ENCODE measurements at regions not wholly inside any gene's neighbourhood (a gene's known extent, or its start where the extent isn't known, plus 50 kb on each side); places are given as distances from the start of the nearest gene placed in this dataset.
A peak's percentile ranks its signal among the peaks of the same experiment; 100 is the strongest.

- no peaks in the 10 kb centered on the region for H3K36me3 ChIP-seq (ENCODE audit: insufficient read depth, low read depth, low read length)
- no peak overlapping the region for H3K4me3 ChIP-seq (ENCODE audit: low read length)
- no peaks in the 10 kb centered on the region for H3K9me3 ChIP-seq (ENCODE audit: insufficient read depth, low read depth, low read length)
- no peak overlapping the region for H3K27ac ChIP-seq (ENCODE audit: low read length)
- H3K27me3 ChIP-seq (ENCODE audit: insufficient read depth, low read length) = no peaks in the 10 kb centered on the region
- H3K9ac ChIP-seq (ENCODE audit: low read depth, low read length) = no peak overlapping the region
- H3K4me1 ChIP-seq (ENCODE audit: insufficient read depth, low read length) = no peaks in the 10 kb centered on the region
These were observed 130.9 kb upstream of the PRNP start for GRCh38 chr20:4555188-4555890.

- no peaks in the 10 kb centered on the region for H3K9me3 ChIP-seq (ENCODE audit: insufficient read depth, low read depth, low read length)
- no peaks in the 10 kb centered on the region for H3K27me3 ChIP-seq (ENCODE audit: insufficient read depth, low read length)
- no peak overlapping the region for H3K9ac ChIP-seq (ENCODE audit: low read depth, low read length)
- H3K36me3 ChIP-seq (ENCODE audit: insufficient read depth, low read depth, low read length) = no peaks in the 10 kb centered on the region
- H3K4me3 ChIP-seq (ENCODE audit: low read length) = no peak overlapping the region
- no peaks in the 10 kb centered on the region for H3K4me1 ChIP-seq (ENCODE audit: insufficient read depth, low read length)
- no peak overlapping the region for H3K27ac ChIP-seq (ENCODE audit: low read length)
These were observed 131.9 kb upstream of the PRNP start for GRCh38 chr20:4554346-4554745.

GRCh38 chr20:4552075-4552640 lies 134.1 kb upstream of the PRNP start:
- H3K9ac ChIP-seq (ENCODE audit: low read depth, low read length) = no peak overlapping the region

GRCh38 chr20:4550740-4551139 lies 135.5 kb upstream of the PRNP start:
- no peaks in the 10 kb centered on the region for H3K36me3 ChIP-seq (ENCODE audit: insufficient read depth, low read depth, low read length)
- no peak overlapping the region for H3K27ac ChIP-seq (ENCODE audit: low read length)
- H3K4me3 ChIP-seq (ENCODE audit: low read length) = no peak overlapping the region
- no peak overlapping the region for H3K9ac ChIP-seq (ENCODE audit: low read depth, low read length)
- H3K9me3 ChIP-seq (ENCODE audit: insufficient read depth, low read depth, low read length) = no peaks in the 10 kb centered on the region
- H3K27me3 ChIP-seq (ENCODE audit: insufficient read depth, low read length) = no peaks in the 10 kb centered on the region
- H3K4me1 ChIP-seq (ENCODE audit: insufficient read depth, low read length) = peaks cover 16% of the 10 kb centered on the region

More at GRCh38 chr20:4552075-4552640, 134.1 kb upstream of the PRNP start:
- no peaks in the 10 kb centered on the region for H3K9me3 ChIP-seq (ENCODE audit: insufficient read depth, low read depth, low read length)
- no peak overlapping the region for H3K27ac ChIP-seq (ENCODE audit: low read length)
- H3K4me3 ChIP-seq (ENCODE audit: low read length) = no peak overlapping the region
- no peaks in the 10 kb centered on the region for H3K27me3 ChIP-seq (ENCODE audit: insufficient read depth, low read length)
- H3K36me3 ChIP-seq (ENCODE audit: insufficient read depth, low read depth, low read length) = no peaks in the 10 kb centered on the region
- H3K4me1 ChIP-seq (ENCODE audit: insufficient read depth, low read length) = peaks cover 2% of the 10 kb centered on the region; the same call in 1 of the 2 replicates

GRCh38 chr20:4549711-4550259 lies 136.5 kb upstream of the PRNP start:
- H3K9me3 ChIP-seq (ENCODE audit: insufficient read depth, low read depth, low read length) = no peaks in the 10 kb centered on the region
- H3K27me3 ChIP-seq (ENCODE audit: insufficient read depth, low read length) = no peaks in the 10 kb centered on the region
- no peaks in the 10 kb centered on the region for H3K36me3 ChIP-seq (ENCODE audit: insufficient read depth, low read depth, low read length)
- H3K27ac ChIP-seq (ENCODE audit: low read length) = no peak overlapping the region
- H3K4me1 ChIP-seq (ENCODE audit: insufficient read depth, low read length) = peaks cover 18% of the 10 kb centered on the region
- H3K9ac ChIP-seq (ENCODE audit: low read depth, low read length) = no peak overlapping the region
- H3K4me3 ChIP-seq (ENCODE audit: low read length) = no peak overlapping the region

- no peak overlapping the region for H3K4me3 ChIP-seq (ENCODE audit: low read length)
- H3K9ac ChIP-seq (ENCODE audit: low read depth, low read length) = no peak overlapping the region
- H3K36me3 ChIP-seq (ENCODE audit: insufficient read depth, low read depth, low read length) = no peaks in the 10 kb centered on the region
- peaks cover 18% of the 10 kb centered on the region for H3K4me1 ChIP-seq (ENCODE audit: insufficient read depth, low read length)
- H3K9me3 ChIP-seq (ENCODE audit: insufficient read depth, low read depth, low read length) = no peaks in the 10 kb centered on the region
- H3K27ac ChIP-seq (ENCODE audit: low read length) = no peak overlapping the region
- no peaks in the 10 kb centered on the region for H3K27me3 ChIP-seq (ENCODE audit: insufficient read depth, low read length)
These were observed 137.7 kb upstream of the PRNP start for GRCh38 chr20:4548552-4548951.

- H3K27ac ChIP-seq (ENCODE audit: low read length) = no peak overlapping the region
- H3K9me3 ChIP-seq (ENCODE audit: insufficient read depth, low read depth, low read length) = no peaks in the 10 kb centered on the region
- peaks cover 18% of the 10 kb centered on the region for H3K4me1 ChIP-seq (ENCODE audit: insufficient read depth, low read length)
- H3K4me3 ChIP-seq (ENCODE audit: low read length) = no peak overlapping the region
- no peak overlapping the region for H3K9ac ChIP-seq (ENCODE audit: low read depth, low read length)
- H3K27me3 ChIP-seq (ENCODE audit: insufficient read depth, low read length) = no peaks in the 10 kb centered on the region
- H3K36me3 ChIP-seq (ENCODE audit: insufficient read depth, low read depth, low read length) = no peaks in the 10 kb centered on the region
These were observed 139.5 kb upstream of the PRNP start for GRCh38 chr20:4546786-4547185.

GRCh38 chr20:4546342-4546741 lies 139.9 kb upstream of the PRNP start:
- no peak overlapping the region for H3K27ac ChIP-seq (ENCODE audit: low read length)
- no peaks in the 10 kb centered on the region for H3K9me3 ChIP-seq (ENCODE audit: insufficient read depth, low read depth, low read length)
- no peak overlapping the region for H3K9ac ChIP-seq (ENCODE audit: low read depth, low read length)
- 0 out of 2 replicates have a peak overlapping the region, but pooled peaks have one; percentile 1 for H3K4me3 ChIP-seq (ENCODE audit: low read length)
- no peaks in the 10 kb centered on the region for H3K36me3 ChIP-seq (ENCODE audit: insufficient read depth, low read depth, low read length)
- H3K4me1 ChIP-seq (ENCODE audit: insufficient read depth, low read length) = peaks cover 18% of the 10 kb centered on the region
- H3K27me3 ChIP-seq (ENCODE audit: insufficient read depth, low read length) = no peaks in the 10 kb centered on the region

- Histone ChIP-seq H3K27ac (ENCODE audit: low read length) (no peak overlapping the region), H3K27me3 (ENCODE audit: insufficient read depth, low read length) (no peaks in the 10 kb centered on the region), H3K4me3 (ENCODE audit: low read length) (no peak overlapping the region), H3K4me1 (ENCODE audit: insufficient read depth, low read length) (peaks cover 18% of the 10 kb centered on the region), H3K9me3 (ENCODE audit: insufficient read depth, low read depth, low read length) (no peaks in the 10 kb centered on the region), H3K36me3 (ENCODE audit: insufficient read depth, low read depth, low read length) (no peaks in the 10 kb centered on the region), H3K9ac (ENCODE audit: low read depth, low read length) (no peak overlapping the region)
These were observed 140.7 kb upstream of the PRNP start for GRCh38 chr20:4545526-4545925.

- H3K27ac ChIP-seq (ENCODE audit: low read length) = no peak overlapping the region
- no peak overlapping the region for H3K4me3 ChIP-seq (ENCODE audit: low read length)
- H3K9me3 ChIP-seq (ENCODE audit: insufficient read depth, low read depth, low read length) = no peaks in the 10 kb centered on the region
- no peaks in the 10 kb centered on the region for H3K27me3 ChIP-seq (ENCODE audit: insufficient read depth, low read length)
- no peaks in the 10 kb centered on the region for H3K36me3 ChIP-seq (ENCODE audit: insufficient read depth, low read depth, low read length)
- H3K4me1 ChIP-seq (ENCODE audit: insufficient read depth, low read length) = peaks cover 18% of the 10 kb centered on the region
- no peak overlapping the region for H3K9ac ChIP-seq (ENCODE audit: low read depth, low read length)
These were observed 141.5 kb upstream of the PRNP start for GRCh38 chr20:4544765-4545164.

GRCh38 chr20:4542270-4542669 lies 144.0 kb upstream of the PRNP start:
- no peak overlapping the region for H3K27ac ChIP-seq (ENCODE audit: low read length)
- no peak overlapping the region for H3K4me3 ChIP-seq (ENCODE audit: low read length)
- no peaks in the 10 kb centered on the region for H3K36me3 ChIP-seq (ENCODE audit: insufficient read depth, low read depth, low read length)
- H3K27me3 ChIP-seq (ENCODE audit: insufficient read depth, low read length) = no peaks in the 10 kb centered on the region
- H3K9me3 ChIP-seq (ENCODE audit: insufficient read depth, low read depth, low read length) = no peaks in the 10 kb centered on the region
- H3K9ac ChIP-seq (ENCODE audit: low read depth, low read length) = no peak overlapping the region
- peaks cover 17% of the 10 kb centered on the region for H3K4me1 ChIP-seq (ENCODE audit: insufficient read depth, low read length)

- Histone ChIP-seq H3K9ac (ENCODE audit: low read depth, low read length) (no peak overlapping the region), H3K9me3 (ENCODE audit: insufficient read depth, low read depth, low read length) (no peaks in the 10 kb centered on the region), H3K27me3 (ENCODE audit: insufficient read depth, low read length) (no peaks in the 10 kb centered on the region), H3K36me3 (ENCODE audit: insufficient read depth, low read depth, low read length) (no peaks in the 10 kb centered on the region), H3K4me1 (ENCODE audit: insufficient read depth, low read length) (no peaks in the 10 kb centered on the region), H3K27ac (ENCODE audit: low read length) (no peak overlapping the region), H3K4me3 (ENCODE audit: low read length) (no peak overlapping the region)
These were observed 151.9 kb upstream of the PRNP start for GRCh38 chr20:4534315-4534714.
